Epithelial cell of prostate (primary cell): ENCODE measurements at regions not wholly inside any gene's neighbourhood (a gene's known extent, or its start where the extent isn't known, plus 50 kb on each side); places are given as distances from the start of the nearest gene placed in this dataset.

Experiments
- DNase-seq: peaks from one replicate; pipeline ENCODE4 v3.0.0-alpha.2; 2011; ENCODE audit warnings: low read depth, low spot score
- H3K27ac ChIP-seq: fragments of 450-650 bp; 2 replicates; pipeline ENCODE4 v1.5.1; 2017; ENCODE audit warnings: mild to moderate bottlenecking

- no peak for DNase-seq
- no peak overlapping the region for H3K27ac ChIP-seq
Observed at GRCh38 chr3:44041726-44042125, 200.0 kb upstream of the TOPAZ1 start.

- H3K27ac ChIP-seq = no peak overlapping the region
- DNase-seq = no peak
Observed at GRCh38 chr3:44042772-44043171, 198.9 kb upstream of the TOPAZ1 start.

DNA sequence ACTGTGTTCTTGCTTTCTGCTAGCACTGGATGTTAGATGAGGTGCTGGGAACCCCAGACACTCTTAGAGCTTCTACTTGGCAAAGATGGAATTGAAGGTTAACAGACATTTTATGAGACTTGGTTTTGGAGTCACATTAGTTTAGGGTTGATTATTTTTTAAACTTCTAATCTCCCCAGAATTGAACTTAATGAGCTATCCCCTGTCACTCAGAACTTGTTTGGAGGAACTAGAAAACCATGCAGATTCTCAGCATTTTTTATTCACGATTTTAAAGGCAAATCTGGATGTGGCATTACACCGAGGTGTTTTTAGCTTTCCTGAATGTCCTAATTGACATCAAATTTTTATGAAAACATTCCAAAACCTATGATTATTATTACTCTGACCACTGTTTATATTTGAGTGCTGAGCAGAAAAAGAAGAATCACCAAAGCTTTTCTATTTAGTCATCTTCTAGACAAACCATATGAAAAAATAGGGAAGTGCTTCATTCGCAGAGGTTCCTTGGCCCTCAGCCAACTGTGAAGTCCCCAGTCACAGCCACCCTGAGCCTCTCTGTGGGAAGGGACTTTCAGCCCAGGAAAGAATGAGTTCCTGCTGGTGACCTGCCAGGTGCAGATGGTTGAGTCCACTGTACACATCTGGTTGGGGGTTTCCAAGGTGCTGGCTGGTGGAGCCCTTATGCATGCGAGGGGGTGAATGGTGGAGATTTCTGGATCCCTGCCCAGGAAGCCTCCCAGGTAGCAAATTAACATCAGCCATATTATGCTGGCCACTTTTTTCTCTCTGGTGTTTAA, 196.0 kb upstream of the TOPAZ1 start:
- H3K27ac ChIP-seq = no peak overlapping the region
- DNase-seq = no peak

GRCh38 chr3:44047796-44048195, 193.9 kb upstream of the TOPAZ1 start:
- H3K27ac ChIP-seq = no peak overlapping the region
- no peak for DNase-seq

- DNase-seq = no peak
- H3K27ac ChIP-seq = no peak overlapping the region
Observed at GRCh38 chr3:44048196-44048924, 193.3 kb upstream of the TOPAZ1 start.

GRCh38 chr3:44048949-44049348, 192.7 kb upstream of the TOPAZ1 start:
- no peak for DNase-seq
- no peak overlapping the region for H3K27ac ChIP-seq

DNA sequence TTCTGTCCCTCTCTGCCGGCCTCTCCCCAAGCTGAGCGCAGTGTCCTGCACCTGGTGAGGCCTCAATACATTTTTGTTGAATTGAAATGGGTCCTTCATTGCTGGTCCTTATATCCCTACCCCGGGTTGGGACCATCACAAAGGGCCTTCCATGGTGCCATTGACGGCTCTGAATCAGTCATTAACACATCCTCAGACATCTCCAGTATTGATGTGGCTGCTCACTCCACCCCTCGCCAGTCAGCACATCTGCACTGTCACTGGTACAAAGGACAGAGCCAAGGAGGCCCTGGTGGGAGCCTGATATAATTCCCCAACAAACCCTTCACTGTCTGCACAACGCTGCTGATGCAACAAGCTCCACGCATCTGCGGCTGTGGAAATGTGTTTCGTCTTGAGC, 191.6 kb upstream of the TOPAZ1 start:
- no peak for DNase-seq
- no peak overlapping the region for H3K27ac ChIP-seq

DNA sequence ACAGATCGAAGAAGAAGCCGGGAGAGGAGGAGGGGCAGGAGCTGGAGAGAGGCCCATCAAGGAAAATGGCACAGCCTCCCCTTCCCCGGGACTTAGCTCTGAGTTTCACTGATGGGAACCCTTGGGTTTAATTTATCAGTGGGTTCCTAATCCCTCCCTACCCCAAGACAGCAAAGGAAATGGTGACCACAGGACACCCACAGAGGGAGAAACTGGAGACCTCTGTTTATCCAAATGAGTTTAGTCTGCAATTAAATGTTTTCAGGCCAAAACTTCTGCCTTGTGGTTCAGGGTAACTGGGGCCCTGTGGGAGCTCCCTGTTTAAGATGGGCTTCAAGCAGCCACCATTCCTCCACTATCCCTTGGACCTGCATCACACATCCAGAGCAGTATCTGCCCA, 190.8 kb upstream of the TOPAZ1 start:
- no peak overlapping the region for H3K27ac ChIP-seq

GRCh38 chr3:44055951-44056350, 185.7 kb upstream of the TOPAZ1 start:
- no peak overlapping the region for H3K27ac ChIP-seq
- no peak for DNase-seq

More for the DNA sequence above, 190.8 kb upstream of the TOPAZ1 start:
- no peak for DNase-seq

DNA sequence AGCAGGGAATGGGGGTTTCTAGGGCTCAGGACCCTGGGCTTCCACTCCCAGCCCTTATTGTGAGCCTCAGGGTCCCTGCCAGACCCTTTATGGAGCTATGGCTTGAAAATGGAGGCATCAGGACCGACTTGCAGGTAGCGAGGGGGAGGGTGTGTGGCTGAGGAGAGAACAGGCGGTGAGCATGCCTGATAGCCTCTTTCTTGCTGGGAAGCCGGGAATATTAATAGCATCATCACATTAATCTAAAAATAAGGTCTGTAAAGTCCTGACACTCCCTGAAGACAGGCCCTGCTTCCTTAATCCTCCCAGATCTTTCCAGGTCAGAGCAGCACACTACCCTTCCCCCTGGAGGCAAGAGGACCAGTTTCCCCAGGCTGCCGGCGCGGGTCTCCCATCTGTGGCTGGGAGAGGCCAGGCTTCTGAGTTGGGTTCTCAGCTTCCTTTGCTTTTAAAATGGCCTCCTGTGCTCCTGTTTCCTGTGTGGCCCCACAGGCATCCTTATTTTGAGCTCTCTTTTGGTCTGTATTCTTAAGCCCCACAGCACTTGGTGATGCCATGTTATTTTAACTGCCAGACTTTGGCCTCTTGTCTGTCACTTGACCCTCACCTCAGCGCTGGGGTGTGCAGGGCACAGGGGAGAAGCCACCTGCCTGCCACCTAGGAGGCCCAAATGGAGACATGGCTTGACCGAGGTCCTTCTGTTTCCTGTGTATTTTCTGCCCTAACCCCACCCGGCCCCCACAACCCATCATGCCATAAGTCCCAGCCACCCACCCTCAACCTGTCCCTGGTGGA, 185.0 kb upstream of the TOPAZ1 start:
- DNase-seq = no peak
- H3K27ac ChIP-seq = no peak overlapping the region

- H3K27ac ChIP-seq = no peak overlapping the region
- DNase-seq = no peak
Observed at GRCh38 chr3:44058022-44058867, 183.4 kb upstream of the TOPAZ1 start.

DNA sequence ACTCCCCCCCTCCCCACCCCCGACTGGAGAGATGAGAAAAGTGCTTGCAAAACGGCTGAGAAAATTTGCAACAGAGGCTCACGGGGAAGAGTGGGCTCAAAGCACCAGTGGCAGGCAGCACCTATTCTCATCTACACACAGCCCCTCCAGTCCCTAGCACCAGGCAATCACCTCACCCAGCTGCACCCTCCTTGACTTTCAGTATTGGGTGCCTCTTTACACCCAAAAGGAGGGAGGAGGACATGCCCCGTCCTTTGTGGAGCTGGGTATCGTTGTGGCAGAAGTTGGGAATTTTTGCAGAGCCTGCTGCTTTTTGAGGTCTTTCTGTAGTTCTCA, 182.8 kb upstream of the TOPAZ1 start:
- DNase-seq = no peak
- no peak overlapping the region for H3K27ac ChIP-seq

- H3K27ac ChIP-seq = no peak overlapping the region
- DNase-seq = no peak
Observed at GRCh38 chr3:44060164-44060563, 181.5 kb upstream of the TOPAZ1 start.

- DNase-seq = no peak
- no peak overlapping the region for H3K27ac ChIP-seq
Observed at GRCh38 chr3:44061268-44061667, 180.4 kb upstream of the TOPAZ1 start.

GRCh38 chr3:44061961-44062360, 179.7 kb upstream of the TOPAZ1 start:
- DNase-seq = no peak
- H3K27ac ChIP-seq = no peak overlapping the region

DNA sequence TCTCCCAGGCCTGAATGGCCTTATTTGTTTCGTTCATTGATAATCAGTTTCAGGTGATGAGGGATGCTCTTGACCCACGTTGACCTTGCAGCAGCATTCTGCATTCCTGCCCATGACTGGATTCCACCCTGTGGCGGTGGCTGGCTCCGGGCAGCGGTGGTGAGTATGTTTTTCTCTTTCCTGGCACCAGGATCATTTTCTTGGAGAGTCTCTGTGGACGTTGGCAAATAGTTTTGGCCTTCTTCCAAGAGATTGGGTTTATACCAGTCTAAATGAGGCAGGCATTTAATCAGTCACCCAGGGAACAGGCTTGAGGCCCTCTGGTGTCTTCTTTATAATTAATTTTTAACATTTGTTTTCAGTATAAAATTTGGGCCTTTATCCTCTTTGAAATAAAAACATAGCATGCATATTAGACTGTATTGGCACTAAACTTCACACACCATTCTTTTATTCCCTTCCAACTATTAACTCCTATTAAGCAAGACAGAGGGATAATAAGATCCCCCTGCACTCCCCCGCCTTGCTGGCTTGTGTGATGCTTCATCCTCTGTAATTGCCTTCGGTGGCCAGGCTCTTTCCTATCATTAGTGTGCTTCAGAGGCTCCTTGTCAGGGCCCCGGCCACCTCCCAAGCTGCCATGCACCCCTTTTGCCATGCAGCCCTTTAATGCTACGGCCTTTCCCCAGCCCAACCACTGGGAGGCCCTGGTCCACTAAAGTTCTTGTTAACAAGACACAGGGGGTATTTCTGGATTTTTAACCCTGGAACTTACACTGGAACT, 176.2 kb upstream of the TOPAZ1 start:
- no peak overlapping the region for H3K27ac ChIP-seq
- no peak for DNase-seq

GRCh38 chr3:44066806-44067205, 174.9 kb upstream of the TOPAZ1 start:
- no peak for DNase-seq
- H3K27ac ChIP-seq = no peak overlapping the region

DNA sequence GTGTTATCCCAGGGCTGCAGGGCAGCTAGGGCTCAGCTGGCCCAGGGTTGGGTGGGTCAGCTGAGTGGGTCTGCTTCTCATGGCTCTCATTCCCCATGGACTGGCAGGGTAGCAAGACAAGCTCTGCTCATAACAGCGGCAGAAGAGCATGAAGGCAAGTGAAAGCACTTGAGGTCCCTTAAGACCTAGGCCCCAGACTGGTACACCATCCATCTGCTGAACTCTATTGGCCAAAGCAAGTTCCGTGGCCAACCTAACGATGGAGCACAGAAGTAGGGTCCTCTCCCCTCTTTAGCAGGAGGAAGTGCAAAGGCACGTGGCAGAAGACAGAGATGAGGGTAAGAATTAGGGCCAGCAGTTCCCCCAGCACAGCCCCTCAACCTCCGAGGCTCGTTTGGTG, 174.3 kb upstream of the TOPAZ1 start:
- H3K27ac ChIP-seq = no peak overlapping the region
- DNase-seq = no peak

DNA sequence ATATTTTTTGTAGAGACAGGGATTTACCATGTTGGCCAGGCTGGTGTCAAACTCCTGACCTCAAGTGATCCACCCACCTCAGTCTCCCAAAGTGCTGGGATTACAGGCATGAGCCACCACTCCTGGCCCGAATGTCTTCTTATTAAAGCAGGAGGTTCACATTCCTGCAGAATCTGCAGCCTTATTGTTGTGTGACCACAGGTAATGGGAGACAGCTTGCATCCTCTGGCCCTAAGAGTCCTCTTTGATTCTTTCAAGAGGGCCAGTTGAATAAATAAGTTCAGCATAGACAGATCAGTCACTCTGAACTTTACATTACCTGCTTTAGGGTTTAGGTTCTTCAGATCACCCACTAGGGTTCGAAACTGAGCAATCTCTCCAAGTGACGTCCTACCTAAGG, 172.9 kb upstream of the TOPAZ1 start:
- DNase-seq = no peak
- H3K27ac ChIP-seq = no peak overlapping the region
